ENCODE measurements at regions not wholly inside any gene's neighbourhood (a gene's known extent, or its start where the extent isn't known, plus 50 kb on each side); places are given as distances from the start of the nearest gene placed in this dataset.

DNA sequence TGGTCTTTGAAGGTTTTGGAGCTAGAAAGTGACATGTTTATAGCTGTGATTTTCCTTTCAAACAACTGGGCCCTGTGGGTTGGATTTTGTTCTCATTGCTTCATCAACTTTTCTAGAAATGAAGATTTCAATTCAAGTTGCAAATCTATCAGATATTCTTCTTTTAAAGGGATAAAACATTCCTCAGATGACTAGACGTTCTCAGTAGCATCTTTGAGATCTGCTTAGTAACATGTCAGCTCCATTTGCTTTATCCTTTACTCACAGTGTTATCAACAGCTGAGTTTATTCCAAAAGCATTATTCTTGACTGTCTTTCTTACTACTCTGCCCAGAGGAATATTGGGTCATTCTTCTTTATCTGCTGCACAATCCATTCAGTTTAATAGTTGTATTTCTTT is 108.2 kb upstream of the GIMD1 start:
- Histone ChIP-seq H2AFZ (ENCODE audit: low read length) (no peak overlapping the region), H3K9me3 (ENCODE audit: low read depth, low read length) (no peaks in the 10 kb centered on the region), H3K79me2 (ENCODE audit: insufficient read depth, low read length) (no peaks in the 10 kb centered on the region), H3K4me3 (ENCODE audit: insufficient read depth, low read length) (no peak overlapping the region), H3K27me3 (ENCODE audit: insufficient read depth, low read length) (no peaks in the 10 kb centered on the region), H3K4me2 (ENCODE audit: insufficient read depth, low read length) (no peak overlapping the region), H4K20me1 (ENCODE audit: insufficient read depth, low read length) (no peaks in the 10 kb centered on the region), H3K36me3 (ENCODE audit: insufficient read depth, low read length) (no peaks in the 10 kb centered on the region), H3K27ac (ENCODE audit: low read depth, low read length) (no peak overlapping the region), H3K4me1 (ENCODE audit: insufficient read depth, low read length) (no peaks in the 10 kb centered on the region)
- TF ChIP-seq, protein P1, sequence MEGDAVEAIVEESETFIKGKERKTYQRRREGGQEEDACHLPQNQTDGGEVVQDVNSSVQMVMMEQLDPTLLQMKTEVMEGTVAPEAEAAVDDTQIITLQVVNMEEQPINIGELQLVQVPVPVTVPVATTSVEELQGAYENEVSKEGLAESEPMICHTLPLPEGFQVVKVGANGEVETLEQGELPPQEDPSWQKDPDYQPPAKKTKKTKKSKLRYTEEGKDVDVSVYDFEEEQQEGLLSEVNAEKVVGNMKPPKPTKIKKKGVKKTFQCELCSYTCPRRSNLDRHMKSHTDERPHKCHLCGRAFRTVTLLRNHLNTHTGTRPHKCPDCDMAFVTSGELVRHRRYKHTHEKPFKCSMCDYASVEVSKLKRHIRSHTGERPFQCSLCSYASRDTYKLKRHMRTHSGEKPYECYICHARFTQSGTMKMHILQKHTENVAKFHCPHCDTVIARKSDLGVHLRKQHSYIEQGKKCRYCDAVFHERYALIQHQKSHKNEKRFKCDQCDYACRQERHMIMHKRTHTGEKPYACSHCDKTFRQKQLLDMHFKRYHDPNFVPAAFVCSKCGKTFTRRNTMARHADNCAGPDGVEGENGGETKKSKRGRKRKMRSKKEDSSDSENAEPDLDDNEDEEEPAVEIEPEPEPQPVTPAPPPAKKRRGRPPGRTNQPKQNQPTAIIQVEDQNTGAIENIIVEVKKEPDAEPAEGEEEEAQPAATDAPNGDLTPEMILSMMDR (IDR thresholded peaks at IDR 0.05; ENCODE audit: extremely low read depth, low read depth, low read length): no peak
- no peak for DNase-seq (ENCODE audit: insufficient read length, low spot score, missing footprints)

DNA sequence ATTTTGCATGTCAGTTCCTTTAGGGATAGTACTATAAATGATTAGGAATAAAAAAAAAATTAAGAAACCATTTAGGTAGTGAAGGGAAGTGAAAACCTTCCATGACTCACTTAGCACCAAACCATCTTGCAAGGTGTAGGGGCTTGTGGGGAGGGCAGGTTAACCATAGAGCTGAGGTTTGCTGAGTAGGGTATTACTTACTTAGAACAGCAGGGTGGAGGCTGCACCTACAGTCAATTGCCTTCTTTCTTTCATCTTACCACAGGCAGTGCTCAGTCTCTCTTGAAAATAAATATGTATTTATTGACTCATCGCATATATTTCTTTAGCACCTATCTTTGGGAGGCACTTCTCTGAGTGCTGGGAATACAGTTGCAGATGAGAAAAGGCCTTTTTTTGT is 104.9 kb upstream of the GIMD1 start:
- DNase-seq (ENCODE audit: insufficient read length, low spot score, missing footprints): no peak
- TF ChIP-seq, protein P1 (IDR thresholded peaks at IDR 0.05; ENCODE audit: extremely low read depth, low read depth, low read length): no peak
- H3K9me3 ChIP-seq (ENCODE audit: low read depth, low read length): no peaks in the 10 kb centered on the region
- no peaks in the 10 kb centered on the region for H3K27me3 ChIP-seq (ENCODE audit: insufficient read depth, low read length)
- H3K4me1 ChIP-seq (ENCODE audit: insufficient read depth, low read length): no peaks in the 10 kb centered on the region
- no peak overlapping the region for H3K4me2 ChIP-seq (ENCODE audit: insufficient read depth, low read length)
- H3K79me2 ChIP-seq (ENCODE audit: insufficient read depth, low read length): no peaks in the 10 kb centered on the region
- H3K4me3 ChIP-seq (ENCODE audit: insufficient read depth, low read length): no peak overlapping the region
- H3K27ac ChIP-seq (ENCODE audit: low read depth, low read length): no peak overlapping the region
- no peak overlapping the region for H2AFZ ChIP-seq (ENCODE audit: low read length)
- no peaks in the 10 kb centered on the region for H4K20me1 ChIP-seq (ENCODE audit: insufficient read depth, low read length)
- H3K36me3 ChIP-seq (ENCODE audit: insufficient read depth, low read length): no peaks in the 10 kb centered on the region

DNA sequence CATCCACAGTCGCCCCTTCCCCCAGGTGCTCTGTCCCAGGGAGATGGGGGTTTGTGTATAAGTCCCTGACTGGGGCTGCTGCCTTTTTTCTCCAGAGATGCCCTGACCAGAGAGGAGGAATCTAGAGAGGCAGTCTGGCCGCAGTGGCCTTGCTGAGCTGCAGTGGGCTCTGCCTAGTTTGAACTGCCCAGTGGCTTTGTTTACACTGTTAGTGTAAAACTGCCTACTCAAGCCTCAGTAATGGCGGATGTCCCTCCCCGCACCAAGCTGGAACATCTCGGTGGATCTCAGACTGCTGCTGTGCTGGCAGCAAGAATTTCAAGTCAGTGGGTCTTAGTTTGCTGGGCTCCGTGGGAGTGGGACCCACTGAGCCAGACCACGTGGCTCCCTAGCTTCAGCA is 102.6 kb upstream of the GIMD1 start:
- H3K4me3 ChIP-seq (ENCODE audit: insufficient read depth, low read length): no peak overlapping the region
- H3K9me3 ChIP-seq (ENCODE audit: low read depth, low read length): no peaks in the 10 kb centered on the region
- no peaks in the 10 kb centered on the region for H3K27me3 ChIP-seq (ENCODE audit: insufficient read depth, low read length)
- DNase-seq (ENCODE audit: insufficient read length, low spot score, missing footprints): no peak
- no peak overlapping the region for H3K27ac ChIP-seq (ENCODE audit: low read depth, low read length)
- H3K79me2 ChIP-seq (ENCODE audit: insufficient read depth, low read length): no peaks in the 10 kb centered on the region
- no peaks in the 10 kb centered on the region for H3K36me3 ChIP-seq (ENCODE audit: insufficient read depth, low read length)
- TF ChIP-seq, protein P1 (IDR thresholded peaks at IDR 0.05; ENCODE audit: extremely low read depth, low read depth, low read length): no peak
- no peaks in the 10 kb centered on the region for H4K20me1 ChIP-seq (ENCODE audit: insufficient read depth, low read length)
- no peak overlapping the region for H2AFZ ChIP-seq (ENCODE audit: low read length)
- H3K4me1 ChIP-seq (ENCODE audit: insufficient read depth, low read length): no peaks in the 10 kb centered on the region
- H3K4me2 ChIP-seq (ENCODE audit: insufficient read depth, low read length): no peak overlapping the region

DNA sequence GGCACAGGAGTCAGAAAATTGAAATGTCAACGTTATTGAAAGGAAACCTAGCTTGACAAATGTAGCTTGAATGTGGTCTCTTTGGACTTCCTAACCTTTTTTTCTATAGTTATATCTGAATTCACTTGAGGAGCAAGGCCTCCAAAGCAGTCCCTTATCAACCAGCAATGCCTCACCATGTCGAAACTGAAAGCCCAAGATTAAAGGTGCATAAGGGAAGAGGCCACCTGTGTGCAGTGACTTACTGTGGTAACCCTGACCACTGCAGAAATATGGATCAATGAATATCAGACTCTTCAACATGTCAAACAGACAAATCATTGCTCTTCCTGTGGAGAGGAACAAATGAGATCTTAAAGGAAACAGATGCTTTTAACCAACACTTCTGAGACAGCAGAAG is 95.0 kb upstream of the GIMD1 start:
- no peaks in the 10 kb centered on the region for H3K9me3 ChIP-seq (ENCODE audit: low read depth, low read length)
- no peak overlapping the region for H3K27ac ChIP-seq (ENCODE audit: low read depth, low read length)
- no peaks in the 10 kb centered on the region for H3K36me3 ChIP-seq (ENCODE audit: insufficient read depth, low read length)
- no peak overlapping the region for H3K4me2 ChIP-seq (ENCODE audit: insufficient read depth, low read length)
- no peak for DNase-seq (ENCODE audit: insufficient read length, low spot score, missing footprints)
- no peak overlapping the region for H3K4me3 ChIP-seq (ENCODE audit: insufficient read depth, low read length)
- no peaks in the 10 kb centered on the region for H4K20me1 ChIP-seq (ENCODE audit: insufficient read depth, low read length)
- H3K79me2 ChIP-seq (ENCODE audit: insufficient read depth, low read length): no peaks in the 10 kb centered on the region
- H3K27me3 ChIP-seq (ENCODE audit: insufficient read depth, low read length): no peaks in the 10 kb centered on the region
- no peaks in the 10 kb centered on the region for H3K4me1 ChIP-seq (ENCODE audit: insufficient read depth, low read length)
- no peak overlapping the region for H2AFZ ChIP-seq (ENCODE audit: low read length)
- TF ChIP-seq, protein P1 (IDR thresholded peaks at IDR 0.05; ENCODE audit: extremely low read depth, low read depth, low read length): no peak

Data from osteoblast (primary cell).